ENCODE measurements at regions not wholly inside any gene's neighbourhood (a gene's known extent, or its start where the extent isn't known, plus 50 kb on each side); places are given as distances from the start of the nearest gene placed in this dataset.

- Histone ChIP-seq H3F3A (replicated peaks; ENCODE audit: low read depth) (no peaks in the 10 kb centered on the region), H3K4me3 (no peak overlapping the region), H2AFZ (no peak overlapping the region), H3K36me3 (ENCODE audit: insufficient read depth) (no peaks in the 10 kb centered on the region), H3K27me3 (ENCODE audit: insufficient read depth) (no peaks in the 10 kb centered on the region), H3K27ac (ENCODE audit: low read depth) (no peak overlapping the region), H3K9me2 (ENCODE audit: insufficient read depth) (no peaks in the 10 kb centered on the region), H4K20me1 (replicated peaks; ENCODE audit: insufficient read depth) (no peaks in the 10 kb centered on the region), H3K4me2 (no peak overlapping the region), H3K79me2 (replicated peaks; ENCODE audit: insufficient read depth) (no peaks in the 10 kb centered on the region), H3K4me1 (ENCODE audit: insufficient read depth) (0 out of 2 replicates have a peak, but pooled peaks cover under 1% of the 10 kb centered on the region)
- DNase-seq (ENCODE audit: low spot score): no peak
- TF ChIP-seq EZH2phosphoT487 (IDR thresholded peaks at IDR 0.05; ENCODE audit: unreplicated experiment) (no peak), REST (IDR thresholded peaks at IDR 0.05; ENCODE audit: unreplicated experiment) (no peak), CREB1 (CRISPR knock-in tag; IDR thresholded peaks at IDR 0.05; ENCODE audit: low read depth) (no peak), POLR2AphosphoS5 (IDR thresholded peaks at IDR 0.05; ENCODE audit: low read depth) (no peak), ZNF462 (CRISPR knock-in tag; IDR thresholded peaks at IDR 0.05) (no peak), ETS1 (IDR thresholded peaks at IDR 0.05) (no peak), STAT1 (IDR thresholded peaks at IDR 0.05; ENCODE audit: unreplicated experiment) (no peak), CTCF (conservative IDR thresholded peaks at IDR 0.05; ENCODE audit: low read depth in 2 of 2) (no peak), ZNF114 (CRISPR knock-in tag; IDR thresholded peaks at IDR 0.05) (no peak), EZH2 (IDR thresholded peaks at IDR 0.05; ENCODE audit: low read depth, unreplicated experiment) (no peak), JUNB (IDR thresholded peaks at IDR 0.05; ENCODE audit: unreplicated experiment) (no peak), NANOG (IDR thresholded peaks at IDR 0.05; ENCODE audit: borderline replicate concordance) (no peak), ZNF331 (CRISPR knock-in tag; IDR thresholded peaks at IDR 0.05; ENCODE audit: low read depth) (no peak)
- Mint-ChIP-seq H3K9me3 (no peaks in the 10 kb centered on the region), H3K27me3 (ENCODE audit: insufficient read depth, low read depth, poor library complexity) (peaks cover 2% of the 10 kb centered on the region), H3K4me3 (no peak overlapping the region), H3K27ac (no peak overlapping the region), H3K4me1 (peaks cover 12% of the 10 kb centered on the region; the same call in 2 of the 3 replicates), H3K36me3 (ENCODE audit: low read depth) (no peaks in the 10 kb centered on the region)
- ATAC-seq: no peak
Observed at GRCh38 chr10:63723741-63724140, 202.5 kb downstream of the REEP3 start.
